BE2C (cell line): ENCODE measurements at regions not wholly inside any gene's neighbourhood (a gene's known extent, or its start where the extent isn't known, plus 50 kb on each side); places are given as distances from the start of the nearest gene placed in this dataset.

Experiments
- DNase-seq: peaks from one replicate; pipeline ENCODE4 v3.0.0-alpha.2; 2020
- H3K27me3 ChIP-seq: fragments of 250-450 bp; sonication (Bioruptor Pico); 2 replicates; pipeline ENCODE4 v1.5.1; 2020; ENCODE audit warnings: mild to moderate bottlenecking
- H3K36me3 ChIP-seq: fragments of 250-450 bp; sonication (Bioruptor Pico); 2 replicates; pipeline ENCODE4 v1.5.1; 2020; ENCODE audit warnings: mild to moderate bottlenecking
- H3K4me1 ChIP-seq: fragments of 250-450 bp; sonication (Bioruptor Pico); 2 replicates; pipeline ENCODE4 v1.5.1; 2020
- H3K4me3 ChIP-seq: 2 replicates; pipeline ENCODE4 v1.5.1; 2011; ENCODE audit warnings: low read depth, low read length
- H3K9me3 ChIP-seq: fragments of 250-450 bp; sonication (Bioruptor Pico); 2 replicates; pipeline ENCODE4 v1.5.1; 2020
- CTCF ChIP-seq: IDR thresholded peaks from 2 replicates; pipeline ENCODE4 v1.5.1; 2012; ENCODE audit warnings: mild to moderate bottlenecking, low read depth, low read length

- Histone ChIP-seq H3K36me3 (no peaks in the 10 kb centered on the region), H3K9me3 (no peaks in the 10 kb centered on the region), H3K4me3 (no peak overlapping the region), H3K27me3 (no peaks in the 10 kb centered on the region), H3K4me1 (no peaks in the 10 kb centered on the region)
- no peak for DNase-seq
- no peak for TF ChIP-seq CTCF
These were observed 239.4 kb upstream of the THRB start for GRCh38 chr3:24734019-24734418.

GRCh38 chr3:24736701-24737100, 242.1 kb upstream of the THRB start:
- no peak for DNase-seq
- H3K9me3 ChIP-seq, result no peaks in the 10 kb centered on the region
- TF ChIP-seq CTCF, result no peak
- H3K4me1 ChIP-seq, result no peaks in the 10 kb centered on the region
- H3K4me3 ChIP-seq, result no peak overlapping the region
- no peaks in the 10 kb centered on the region for H3K27me3 ChIP-seq
- H3K36me3 ChIP-seq, result no peaks in the 10 kb centered on the region

- TF ChIP-seq CTCF, result no peak
- no peaks in the 10 kb centered on the region for H3K9me3 ChIP-seq
- H3K36me3 ChIP-seq, result no peaks in the 10 kb centered on the region
- H3K4me1 ChIP-seq, result no peaks in the 10 kb centered on the region
- H3K4me3 ChIP-seq, result no peak overlapping the region
- H3K27me3 ChIP-seq, result no peaks in the 10 kb centered on the region
- no peak for DNase-seq
These were observed 245.7 kb upstream of the THRB start for GRCh38 chr3:24740326-24740725.

DNA sequence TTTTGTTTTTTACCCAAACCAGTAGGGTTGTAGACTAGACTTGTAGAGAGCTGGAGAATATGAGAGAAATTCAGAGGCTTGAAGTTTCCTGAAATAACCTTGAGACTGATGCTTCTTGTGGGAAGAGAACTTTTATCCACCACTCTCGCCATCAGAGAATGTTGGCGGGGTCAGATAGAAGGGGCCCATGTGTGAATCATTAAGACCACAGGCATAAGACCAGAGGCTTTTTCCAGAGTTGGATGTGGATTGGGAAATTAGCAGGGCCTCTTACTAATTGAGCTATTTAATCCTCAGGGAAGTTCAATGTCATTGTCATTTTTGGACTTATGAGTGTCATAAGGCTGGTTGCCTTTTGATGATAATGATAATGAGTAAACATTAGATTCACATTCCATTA, 246.9 kb upstream of the THRB start:
- H3K27me3 ChIP-seq, result no peaks in the 10 kb centered on the region
- TF ChIP-seq CTCF, result no peak
- H3K9me3 ChIP-seq, result no peaks in the 10 kb centered on the region
- H3K4me1 ChIP-seq, result no peaks in the 10 kb centered on the region
- no peaks in the 10 kb centered on the region for H3K36me3 ChIP-seq
- no peak overlapping the region for H3K4me3 ChIP-seq
- no peak for DNase-seq

DNA sequence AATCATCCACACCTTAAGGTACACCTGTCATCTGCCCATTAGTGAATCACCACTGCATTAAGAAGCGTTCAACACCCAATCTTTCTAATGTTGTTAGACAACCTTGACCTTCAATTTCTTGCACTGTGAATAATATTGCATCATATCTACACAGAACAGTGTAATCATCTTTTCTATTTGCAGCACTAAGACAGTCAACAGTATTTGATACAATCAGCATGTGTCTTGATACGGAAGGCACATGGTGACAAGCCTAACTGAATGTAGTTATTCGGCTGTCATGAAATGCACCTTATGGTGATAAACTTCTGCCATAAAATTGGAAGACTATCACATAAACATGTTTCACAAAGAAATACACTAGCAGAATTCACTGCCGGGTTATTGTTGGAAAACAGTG, 253.9 kb upstream of the THRB start:
- TF ChIP-seq CTCF, result no peak
- Histone ChIP-seq H3K27me3 (no peaks in the 10 kb centered on the region), H3K4me3 (no peak overlapping the region), H3K4me1 (no peaks in the 10 kb centered on the region), H3K9me3 (no peaks in the 10 kb centered on the region), H3K36me3 (no peaks in the 10 kb centered on the region)
- no peak for DNase-seq

DNA sequence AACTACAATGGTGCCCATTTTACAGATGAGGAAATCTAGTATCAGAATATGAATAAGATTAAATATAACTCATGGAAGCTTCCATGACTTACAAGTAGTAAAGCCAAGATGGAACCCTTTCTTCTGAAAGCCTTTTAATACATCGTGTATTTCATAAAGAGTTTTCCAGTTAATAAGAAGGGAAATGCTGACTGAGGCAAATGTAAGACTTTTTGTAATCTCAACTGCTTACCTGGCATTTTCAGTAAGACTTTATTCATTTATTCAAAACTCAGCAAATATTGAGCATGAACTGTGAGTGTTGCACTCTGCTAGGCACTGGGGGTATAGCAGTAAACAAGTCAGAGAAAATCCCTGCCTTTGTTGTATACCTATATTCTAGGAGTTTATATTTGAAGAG, 256.4 kb upstream of the THRB start:
- TF ChIP-seq CTCF, result no peak
- H3K4me3 ChIP-seq, result no peak overlapping the region
- no peaks in the 10 kb centered on the region for H3K9me3 ChIP-seq
- H3K4me1 ChIP-seq, result no peaks in the 10 kb centered on the region
- H3K27me3 ChIP-seq, result no peaks in the 10 kb centered on the region
- no peak for DNase-seq
- no peaks in the 10 kb centered on the region for H3K36me3 ChIP-seq
